ENCODE measurements at regions not wholly inside any gene's neighbourhood (a gene's known extent, or its start where the extent isn't known, plus 50 kb on each side); places are given as distances from the start of the nearest gene placed in this dataset.

DNA sequence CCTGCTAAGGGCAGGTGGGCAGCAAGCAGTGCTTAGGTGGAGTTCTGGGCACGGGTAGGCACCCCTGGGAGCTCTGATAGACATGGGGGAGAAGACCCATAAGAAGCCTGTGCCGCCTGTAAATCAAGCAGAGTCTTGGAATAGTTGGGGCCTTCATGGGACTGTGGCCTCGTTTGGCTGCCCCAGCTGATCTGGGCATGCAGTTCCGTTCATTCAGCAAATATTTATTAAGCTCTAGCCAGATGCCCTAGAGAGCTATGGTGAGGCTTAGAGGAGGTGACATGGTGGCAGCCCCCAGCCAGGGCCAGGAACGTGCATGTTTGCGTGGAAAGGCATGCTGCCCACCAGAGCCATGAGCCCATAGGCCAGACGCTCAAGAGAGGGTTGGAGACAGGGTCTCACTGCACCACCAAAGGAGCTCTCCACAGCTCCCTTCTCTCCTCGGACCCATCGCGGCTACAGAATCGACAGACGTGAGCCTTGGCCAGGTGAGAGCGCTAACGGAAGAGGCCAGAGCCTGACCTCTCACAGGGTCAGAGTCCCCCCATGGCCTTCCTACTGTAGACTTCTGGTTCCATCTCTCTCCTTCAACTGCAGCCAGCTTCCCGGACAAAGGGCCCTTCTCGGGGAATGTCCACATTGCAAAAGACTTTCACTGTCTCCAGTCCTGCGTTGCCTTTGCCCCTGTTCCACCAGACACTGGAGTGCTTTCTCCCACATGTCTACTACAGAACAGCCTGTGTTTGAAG is 135.7 kb downstream of the INHBB start:
- DNase-seq = no peak

DNA sequence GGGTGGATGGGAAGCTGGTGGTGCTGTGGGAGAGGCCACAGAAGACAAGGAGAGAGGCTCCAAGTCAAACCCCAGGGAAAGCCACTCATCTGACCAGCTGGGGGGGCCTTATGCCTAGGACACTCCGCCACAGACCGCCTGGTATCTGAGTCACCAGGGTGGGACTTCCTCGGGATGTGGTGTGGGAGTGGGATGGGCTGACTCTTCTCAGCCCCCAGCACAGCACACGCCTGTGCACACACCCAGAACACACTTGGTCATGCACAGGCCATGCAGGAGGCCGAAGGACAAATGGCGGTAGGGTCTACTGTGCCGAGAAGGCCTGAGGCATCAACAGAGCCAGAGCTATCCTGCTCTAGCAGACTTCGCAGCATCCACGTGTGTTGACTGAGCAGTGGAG is 136.4 kb downstream of the INHBB start:
- no peak for DNase-seq

DNA sequence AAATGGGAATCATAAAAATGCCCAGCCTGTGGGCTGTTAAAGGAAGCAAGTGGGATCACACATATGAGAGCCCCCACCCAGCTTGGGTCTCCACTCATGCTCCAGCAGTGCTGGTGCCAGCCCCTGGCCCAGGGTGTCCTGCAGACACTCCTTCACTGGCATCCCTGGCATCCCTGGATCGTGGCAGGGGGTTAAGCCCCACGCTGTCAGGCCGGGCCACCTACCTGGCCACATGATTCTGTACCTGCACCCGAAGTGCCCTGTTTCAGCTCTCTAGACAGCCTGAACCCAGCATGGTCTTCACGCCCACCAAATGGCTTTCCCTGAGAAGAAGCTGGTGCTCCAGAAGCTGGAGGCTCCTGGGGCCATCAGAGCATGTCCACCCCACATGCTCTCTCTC is 137.4 kb downstream of the INHBB start:
- DNase-seq = no peak

DNA sequence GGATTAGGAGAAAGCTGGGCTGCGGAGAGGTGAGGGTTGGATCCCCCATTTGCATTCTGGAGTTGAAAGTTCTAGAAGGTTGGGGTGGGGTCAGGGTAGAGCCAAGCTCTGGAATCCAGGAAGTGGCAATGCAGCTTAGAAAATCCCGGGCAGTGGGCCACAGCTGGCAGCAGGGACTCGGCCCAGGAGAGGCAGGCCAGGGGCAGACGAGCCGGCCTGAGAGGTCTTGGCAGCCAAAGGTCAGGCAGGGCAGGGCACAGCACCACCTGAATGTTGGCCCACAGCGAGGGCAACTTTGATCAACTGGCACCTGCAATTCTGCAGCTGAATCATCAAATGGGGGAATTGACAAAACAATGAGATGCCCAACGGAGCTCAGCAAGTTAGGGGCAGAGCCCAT is 139.2 kb downstream of the INHBB start:
- no peak for DNase-seq

DNA sequence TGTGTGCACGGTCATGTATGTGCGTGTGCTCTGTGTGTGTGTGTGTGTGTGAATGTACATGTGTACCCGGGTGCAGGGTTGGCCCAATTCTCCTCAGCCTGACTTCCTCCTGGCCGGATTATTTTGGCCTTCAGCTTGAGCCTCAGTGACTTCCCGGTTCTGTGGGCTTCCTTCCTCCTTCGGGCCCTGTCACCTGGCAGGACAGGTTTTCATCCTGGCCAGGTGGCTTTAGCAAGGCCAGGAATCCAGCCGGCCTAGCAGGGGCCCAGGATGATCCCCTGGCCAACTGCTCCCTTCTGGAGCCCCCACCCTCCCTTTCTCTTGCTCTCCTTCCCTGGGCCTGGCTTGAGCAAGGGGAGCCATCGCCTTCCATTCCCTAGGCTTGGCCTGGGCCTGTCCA is 140.5 kb downstream of the INHBB start:
- no peak for DNase-seq

DNA sequence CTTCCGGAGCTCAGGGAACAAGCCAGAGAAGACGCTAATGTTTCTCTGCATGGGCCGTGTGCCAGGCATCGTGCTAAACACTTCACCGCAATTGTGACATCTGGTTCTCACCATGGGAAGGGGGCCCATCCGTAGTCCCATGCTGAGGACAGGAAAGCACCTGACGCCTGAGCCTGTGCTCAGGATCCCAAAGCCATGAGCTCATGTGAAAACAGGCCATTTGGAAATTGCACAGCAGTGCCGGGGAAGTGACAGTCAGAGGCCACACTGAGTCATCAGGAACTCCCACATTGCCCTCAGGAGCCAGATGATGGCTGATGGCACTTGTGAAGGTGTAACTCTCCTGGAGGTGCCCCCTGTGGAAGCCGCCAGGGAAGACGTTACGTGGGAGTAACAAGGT is 141.0 kb downstream of the INHBB start:
- DNase-seq = no peak

DNA sequence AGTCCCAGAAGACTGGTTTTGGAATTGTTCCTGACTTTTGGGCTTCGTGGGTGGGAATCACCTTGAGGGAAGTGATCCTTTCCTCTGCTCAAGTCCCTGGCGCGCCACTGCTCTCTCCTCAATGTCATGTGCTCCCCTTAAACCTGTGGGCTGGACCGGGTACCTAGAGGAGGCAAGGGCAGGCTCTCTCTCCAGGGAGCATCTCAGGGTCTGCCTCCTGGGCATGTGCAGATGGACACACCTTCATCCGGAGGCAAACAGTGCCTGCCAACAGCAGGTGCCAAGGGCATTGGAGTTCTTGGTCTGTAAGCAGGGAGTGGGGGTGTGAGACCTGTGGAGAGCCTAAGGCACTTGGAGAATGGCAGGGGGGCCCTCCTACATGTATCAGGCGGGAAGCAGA is 142.6 kb downstream of the INHBB start:
- no peak for DNase-seq

DNA sequence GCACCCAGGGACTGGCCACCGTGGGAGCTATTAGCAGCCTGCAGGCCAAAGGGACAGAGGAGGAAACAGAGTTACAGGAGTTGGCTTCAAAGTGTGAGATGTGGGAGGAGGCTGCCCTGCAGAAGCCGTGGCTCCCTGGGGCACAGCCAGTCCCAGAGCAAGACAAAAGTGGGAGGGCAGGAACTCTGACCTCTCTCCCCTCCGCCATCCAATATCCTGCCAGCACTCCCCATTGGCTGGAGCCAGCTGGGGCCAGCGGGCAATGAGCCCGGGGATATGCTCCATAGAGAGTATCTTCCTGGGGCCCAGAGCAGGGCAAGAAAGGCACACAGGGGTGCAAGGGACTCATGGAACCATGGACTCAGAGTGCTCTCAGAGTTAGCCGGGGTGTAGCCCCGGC is 143.1 kb downstream of the INHBB start:
- no peak for DNase-seq

DNA sequence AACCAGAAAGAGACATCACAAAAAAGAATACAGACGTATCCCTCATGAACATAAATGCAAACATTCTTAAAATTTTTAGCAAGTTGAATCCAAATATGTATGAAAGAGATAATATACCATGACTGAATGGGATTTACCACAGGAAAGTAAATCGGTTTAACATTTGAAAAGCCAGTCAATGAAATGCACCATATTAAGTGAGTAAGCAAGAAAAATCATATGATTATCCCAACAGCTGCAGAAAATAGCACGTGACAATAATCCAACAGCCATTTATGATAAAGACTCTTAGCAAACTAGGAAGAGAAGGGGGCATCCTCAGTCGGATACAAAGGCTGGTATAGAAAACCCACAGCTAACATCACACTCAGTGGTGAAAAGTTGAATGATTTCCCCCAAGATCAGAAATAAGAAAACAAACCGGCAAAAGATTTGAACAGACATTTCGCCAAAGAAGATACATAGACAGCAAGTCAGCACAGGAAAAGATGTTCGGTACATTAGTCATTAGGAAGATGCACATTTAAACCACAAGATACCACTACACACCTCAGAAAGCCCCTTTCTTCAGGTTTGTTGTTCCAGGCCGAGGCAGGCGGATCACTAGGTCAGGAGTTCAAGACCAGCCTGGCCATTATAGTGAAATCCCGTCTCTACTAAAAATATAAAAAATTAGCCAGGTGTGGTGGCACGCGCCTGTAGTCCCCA is 144.3 kb downstream of the INHBB start:
- no peak for DNase-seq

DNA sequence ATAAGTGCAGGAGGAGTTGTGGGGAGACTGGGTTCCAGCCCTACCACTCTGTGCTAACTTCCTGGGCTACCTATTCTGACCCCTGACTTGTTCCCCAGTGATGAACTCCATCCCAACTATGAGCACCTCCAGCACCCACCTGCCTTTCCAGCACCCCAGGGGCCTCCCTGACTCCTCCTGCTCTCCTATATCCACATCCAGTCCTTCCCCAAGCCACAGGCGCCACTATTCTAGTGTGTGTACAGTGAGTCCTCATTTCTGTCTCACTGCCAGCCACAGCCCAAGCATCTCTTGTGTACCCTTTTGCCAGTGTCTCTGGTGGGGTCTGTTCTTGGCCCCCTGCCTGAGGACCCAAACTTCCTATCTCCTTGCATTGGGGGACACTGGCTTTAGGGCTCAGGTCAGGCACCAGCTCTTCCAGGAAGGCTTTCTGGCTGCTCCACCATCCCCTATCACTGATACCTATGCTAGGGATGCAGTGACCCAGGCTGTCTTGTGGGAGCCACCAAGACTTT is 145.2 kb downstream of the INHBB start:
- no peak for DNase-seq

DNA sequence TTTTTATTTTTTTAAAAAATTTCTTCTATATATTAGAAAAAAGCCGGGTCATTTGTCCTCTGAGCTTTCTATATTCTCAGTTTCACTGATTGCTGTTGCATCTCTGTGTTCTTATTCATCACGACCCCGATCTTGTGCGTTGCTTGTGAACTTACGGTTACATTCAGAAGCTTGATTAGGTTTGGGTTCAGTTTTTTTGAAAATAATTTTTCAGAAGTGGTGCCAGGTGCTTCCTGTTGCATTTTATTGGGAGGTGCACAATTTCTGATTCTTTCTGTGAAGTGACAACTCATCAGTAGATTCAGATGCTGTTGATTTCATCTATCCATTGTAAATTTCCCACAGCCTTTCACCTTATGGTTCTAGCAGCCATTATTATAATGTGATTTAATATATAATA is 147.3 kb downstream of the INHBB start:
- no peak for DNase-seq

DNA sequence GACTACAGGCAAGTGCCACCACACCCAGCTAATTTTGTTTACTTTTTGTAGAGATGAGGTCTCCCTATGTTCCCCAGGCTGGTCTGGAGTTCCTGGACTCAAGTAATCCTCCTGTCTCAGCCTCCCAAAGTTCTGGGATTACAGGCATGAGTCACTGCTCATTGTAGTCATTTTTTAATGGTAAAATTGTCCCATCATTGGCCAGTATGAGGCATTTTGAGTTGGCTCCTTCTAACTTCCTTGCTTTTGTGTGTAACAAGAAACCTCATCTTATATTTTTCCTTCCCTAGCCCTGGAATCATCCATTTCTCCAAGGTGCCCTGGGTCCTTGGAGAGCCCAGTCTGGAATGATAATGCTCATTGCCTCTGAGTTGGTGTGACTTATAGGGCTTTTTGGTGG is 148.5 kb downstream of the INHBB start:
- DNase-seq = no peak

DNA sequence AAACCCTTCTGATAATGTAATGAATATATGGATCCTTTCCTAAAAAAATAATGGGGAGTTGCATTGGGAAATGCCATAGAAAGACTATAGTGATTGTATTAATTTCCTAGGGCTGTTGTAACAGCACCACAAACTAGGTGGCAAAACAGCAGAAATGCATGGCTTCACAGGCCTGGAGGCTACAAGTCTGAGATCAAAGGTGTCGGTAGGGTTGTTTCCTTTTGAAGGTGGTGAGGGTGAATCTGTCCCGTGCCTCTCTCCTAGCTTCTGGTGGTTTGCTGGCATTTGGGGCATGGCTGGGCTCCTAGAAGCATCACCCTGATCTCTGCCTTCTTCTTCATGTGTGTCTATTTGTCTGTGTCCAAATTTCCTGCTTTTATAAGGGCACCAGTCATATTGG is 149.7 kb downstream of the INHBB start:
- DNase-seq = no peak

DNA sequence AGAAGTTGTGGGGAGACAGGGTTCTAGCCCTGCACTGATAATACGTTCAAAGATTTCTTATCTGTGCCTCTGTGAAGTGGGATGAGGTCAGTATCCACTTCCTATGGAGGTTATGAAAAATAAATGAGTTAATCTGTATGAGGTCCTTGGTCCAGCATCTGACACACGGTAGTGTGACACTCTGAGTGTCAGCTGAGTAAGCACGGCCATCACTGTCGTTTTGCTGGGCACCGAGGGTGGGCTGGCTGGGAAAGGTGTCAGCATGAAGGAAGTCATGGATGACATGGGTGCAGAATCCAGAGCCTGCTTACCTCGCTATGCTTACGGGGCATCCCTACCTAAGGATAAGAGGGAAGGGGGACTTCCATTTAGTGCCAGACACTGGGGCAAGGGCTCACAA is 150.3 kb downstream of the INHBB start:
- no peak for DNase-seq

DNA sequence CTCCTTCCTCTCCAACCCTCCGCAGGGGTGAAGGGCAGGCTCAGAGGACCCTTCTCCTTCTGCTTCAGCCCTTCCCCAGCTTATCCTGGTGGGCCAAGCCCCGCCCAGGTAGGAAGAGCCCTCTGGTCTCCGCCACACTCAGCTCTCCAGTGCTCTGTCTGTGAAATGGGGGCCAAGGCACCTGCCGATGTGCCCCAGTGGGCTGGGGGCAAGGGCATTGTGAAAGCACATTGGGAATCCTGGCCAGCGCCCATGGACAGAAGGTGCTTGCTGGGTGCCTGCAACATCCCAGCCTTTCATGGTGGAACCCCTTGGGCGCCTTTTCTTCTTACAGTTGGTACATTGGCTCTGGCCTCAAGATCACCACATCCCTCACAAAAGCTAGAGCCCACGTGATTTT is 150.8 kb downstream of the INHBB start:
- DNase-seq = no peak

DNA sequence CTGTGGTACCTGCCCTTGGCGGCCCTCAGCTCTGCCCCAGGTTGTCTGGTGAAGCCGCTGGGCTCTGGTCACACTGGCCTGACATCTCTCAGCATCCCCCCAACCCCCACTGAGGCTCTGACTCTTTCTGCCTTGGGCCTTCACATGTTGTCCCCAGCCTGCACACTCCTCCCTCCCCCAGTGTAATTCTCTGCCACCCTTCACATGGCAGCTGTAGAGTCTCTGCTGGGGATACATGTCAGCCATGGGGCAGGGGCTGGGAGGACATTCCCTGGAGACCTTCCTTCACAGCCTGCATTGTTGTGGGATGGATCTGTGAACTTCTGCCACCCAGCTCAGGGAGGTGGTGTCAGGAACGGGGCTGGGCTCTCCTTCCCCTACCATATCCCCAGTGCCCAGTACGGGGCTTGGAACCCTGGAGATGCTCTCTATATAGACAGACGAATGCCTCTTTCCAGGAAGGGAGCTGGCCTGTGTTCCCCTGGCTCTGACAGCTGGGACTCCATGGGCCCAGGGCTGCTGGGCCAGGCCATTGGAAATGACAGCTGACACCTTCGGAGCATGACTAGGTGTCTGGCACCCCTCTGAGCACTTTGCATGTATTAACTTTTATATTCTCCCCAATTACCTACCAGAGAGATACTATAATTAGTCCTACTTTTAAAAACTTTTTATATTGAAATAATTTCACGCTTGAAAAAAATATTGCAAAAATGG is 151.5 kb downstream of the INHBB start:
- no peak for DNase-seq

DNA sequence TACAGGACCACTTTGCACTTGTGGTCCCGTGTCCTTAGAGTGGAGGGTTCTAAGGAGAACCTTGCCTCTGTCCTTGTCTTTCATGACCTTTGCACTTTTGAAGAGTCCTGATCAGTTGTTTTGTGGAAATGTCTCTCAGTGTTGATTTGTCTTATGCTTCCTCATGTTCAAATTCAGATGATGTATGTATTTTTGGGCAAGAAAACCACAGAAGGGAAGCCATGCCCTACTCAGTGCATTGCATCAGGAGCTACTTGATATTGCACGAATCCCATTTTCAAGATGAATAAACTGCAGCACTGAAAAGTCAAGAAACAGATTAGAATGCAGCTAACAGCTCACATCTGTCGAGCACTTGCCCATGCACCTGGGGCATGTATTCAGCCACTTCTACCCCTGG is 152.2 kb downstream of the INHBB start:
- no peak for DNase-seq

DNA sequence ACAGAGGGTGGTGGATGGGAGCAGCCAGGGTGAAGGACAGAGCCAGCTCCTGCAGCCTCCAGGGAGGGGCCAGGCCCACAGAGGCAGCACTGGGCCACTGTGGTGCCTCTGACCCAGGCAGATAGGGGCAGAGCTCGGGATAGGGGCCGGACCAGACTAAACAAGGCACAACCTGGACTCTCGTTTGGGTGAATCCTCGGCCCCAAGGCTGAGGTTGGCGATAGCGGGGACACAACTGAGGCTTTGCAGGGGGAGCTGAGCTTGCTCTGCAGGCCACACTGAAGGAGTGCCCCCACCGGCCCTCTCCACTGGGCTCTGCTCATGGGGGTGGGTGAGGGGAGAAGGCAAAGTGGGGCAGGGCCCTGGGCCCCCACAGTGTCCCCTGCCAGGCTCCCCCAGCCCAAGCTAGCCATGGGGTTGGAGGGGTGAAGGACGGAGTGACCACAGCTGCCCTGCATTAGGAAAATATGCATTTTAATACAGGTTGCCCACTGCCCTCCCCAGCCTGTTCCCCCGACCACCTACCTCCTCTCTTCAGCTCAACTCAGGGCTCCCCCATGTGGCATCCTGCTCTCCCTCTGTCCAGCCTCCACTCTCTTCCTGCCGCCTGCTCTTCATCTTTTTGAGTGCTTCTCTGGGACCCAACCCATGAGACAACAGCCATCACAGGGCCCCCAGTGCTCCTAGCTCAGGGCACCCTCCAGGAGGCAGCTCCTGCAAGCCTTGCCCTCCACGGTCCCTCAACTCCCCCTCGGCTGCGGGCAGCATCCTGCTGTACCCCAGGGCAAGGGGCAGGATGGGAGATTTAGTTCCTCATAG is 152.8 kb downstream of the INHBB start:
- DNase-seq = no peak

DNA sequence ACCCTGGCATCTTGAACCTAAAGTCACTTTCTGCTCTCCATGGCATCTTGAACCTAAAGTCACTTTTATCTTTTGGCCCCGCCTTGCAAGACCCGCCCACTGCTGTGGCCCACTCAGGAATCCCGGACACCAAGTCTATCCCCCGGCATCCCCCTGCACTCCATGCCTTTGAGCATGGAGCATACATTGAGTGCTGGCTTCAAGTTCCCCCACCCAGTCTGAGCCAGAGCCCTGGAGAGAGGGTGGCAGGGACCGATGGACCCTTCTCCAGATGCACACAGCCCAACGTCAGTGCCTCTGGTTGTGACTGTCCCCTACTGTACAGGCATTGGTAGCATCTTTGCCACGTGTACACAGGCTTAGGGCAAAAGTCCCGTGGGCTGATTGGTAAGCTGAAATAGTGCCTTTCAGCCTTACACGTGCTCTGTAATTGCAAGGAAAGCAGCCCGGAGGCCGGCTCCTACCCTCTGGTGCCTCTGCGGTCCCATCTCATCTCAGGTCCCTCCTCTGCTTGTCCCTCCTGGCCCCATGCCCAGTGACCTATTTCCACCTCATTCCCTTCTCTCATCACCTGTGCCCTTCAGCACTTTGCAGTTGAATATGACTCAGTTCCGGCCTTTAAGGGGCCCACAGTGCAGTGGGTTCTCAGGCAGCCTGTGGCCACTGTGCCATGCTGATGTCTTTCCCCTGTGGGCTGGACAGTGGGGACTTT is 154.0 kb downstream of the INHBB start:
- no peak for DNase-seq

DNA sequence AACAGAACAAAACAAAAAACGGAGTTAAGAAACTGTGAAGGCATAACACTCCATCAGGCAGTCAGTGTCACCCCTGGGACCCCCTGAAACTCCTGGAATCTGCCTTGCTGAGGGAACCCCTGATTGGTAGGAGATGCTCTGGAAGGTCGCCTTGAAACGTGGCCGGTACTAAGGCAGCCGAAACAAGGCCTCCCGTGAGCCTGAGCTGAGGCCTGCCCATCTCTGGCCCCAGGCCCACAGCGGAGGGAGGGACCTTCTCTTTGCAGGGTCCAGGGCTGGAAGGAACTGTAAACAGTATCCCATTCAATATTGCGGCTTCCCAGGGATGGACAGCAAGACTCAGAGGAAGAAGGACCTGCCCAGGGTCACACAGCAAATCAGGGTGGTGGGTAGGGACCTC is 155.7 kb downstream of the INHBB start:
- no peak for DNase-seq

DNA sequence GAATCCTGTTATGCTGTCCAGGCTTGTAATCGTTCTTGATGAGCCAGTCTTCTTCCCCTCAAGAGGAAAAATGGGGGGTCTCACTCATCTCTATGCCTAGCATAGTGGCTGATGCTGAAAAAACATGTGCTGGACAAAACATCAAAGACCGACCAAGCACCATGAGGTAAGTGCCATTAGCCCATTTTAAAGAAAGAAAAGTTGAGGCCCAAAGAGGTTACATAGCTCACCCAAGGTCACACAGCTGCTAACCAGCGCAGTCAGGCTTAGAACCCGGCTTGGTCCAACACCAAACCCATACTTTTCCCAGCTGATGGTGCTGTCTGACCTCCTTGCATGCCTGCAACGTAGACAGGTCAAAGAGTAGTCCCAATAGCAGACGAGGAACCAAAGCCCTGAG is 156.4 kb downstream of the INHBB start:
- DNase-seq = no peak

DNA sequence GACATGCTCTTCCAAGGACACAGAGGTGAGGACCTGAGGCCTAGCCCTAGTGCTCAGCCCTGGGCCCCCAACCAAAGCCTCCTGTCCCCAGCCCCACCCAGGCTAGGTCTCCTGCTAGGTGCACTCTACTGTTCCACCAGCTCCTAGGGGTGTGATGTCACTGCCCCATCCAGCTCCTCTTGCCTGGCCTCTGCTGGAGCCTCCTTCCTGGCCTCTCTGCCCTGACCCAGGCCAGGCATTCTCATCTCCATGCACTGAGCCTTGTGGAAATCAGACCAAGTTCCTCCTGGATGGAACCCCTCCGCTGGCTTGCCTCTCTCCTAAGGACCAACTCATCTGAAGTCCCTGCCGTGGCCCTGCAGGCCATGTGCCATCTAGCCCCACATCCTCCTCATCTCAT is 156.8 kb downstream of the INHBB start:
- DNase-seq = no peak

Data from amniotic stem cell (primary cell).